ENCODE measurements at regions not wholly inside any gene's neighbourhood (a gene's known extent, or its start where the extent isn't known, plus 50 kb on each side); places are given as distances from the start of the nearest gene placed in this dataset.

DNA sequence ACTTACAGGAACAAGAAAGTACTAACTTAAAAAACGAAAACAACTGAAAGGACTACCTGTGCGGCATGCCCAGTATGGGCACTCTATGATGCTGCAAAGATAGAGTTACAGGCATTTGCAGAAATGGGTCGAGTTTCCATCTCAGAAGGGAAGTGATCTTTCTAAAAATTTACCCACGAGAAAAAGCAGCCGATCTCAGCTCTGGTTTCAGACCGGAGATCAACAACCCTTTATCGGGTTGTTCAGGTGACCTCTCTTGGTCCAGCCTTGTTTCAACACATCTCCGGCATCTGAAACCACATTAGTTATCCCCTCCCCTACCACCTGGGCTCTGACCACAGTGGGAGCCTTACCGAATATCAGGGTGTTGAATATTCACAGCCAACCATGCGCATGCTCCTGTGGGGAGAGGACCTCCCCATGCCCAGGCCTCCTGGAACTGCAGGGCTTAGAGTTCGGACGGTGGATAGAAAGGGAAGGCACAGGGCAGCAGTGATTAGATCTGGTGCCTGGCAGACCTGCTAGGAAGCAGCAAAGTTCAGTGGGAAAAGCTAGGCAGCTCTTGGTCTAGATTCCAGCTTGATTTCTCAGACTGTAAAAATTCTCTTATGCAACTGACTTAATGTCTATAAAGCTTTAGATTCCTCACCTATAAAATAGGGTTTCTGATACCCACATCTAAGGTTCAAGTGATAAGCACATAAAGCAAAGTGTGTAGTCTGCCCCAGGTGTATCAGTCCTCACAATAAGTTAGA is 906.0 kb downstream of the VRK1 start:
- DNase-seq, result no peak

DNA sequence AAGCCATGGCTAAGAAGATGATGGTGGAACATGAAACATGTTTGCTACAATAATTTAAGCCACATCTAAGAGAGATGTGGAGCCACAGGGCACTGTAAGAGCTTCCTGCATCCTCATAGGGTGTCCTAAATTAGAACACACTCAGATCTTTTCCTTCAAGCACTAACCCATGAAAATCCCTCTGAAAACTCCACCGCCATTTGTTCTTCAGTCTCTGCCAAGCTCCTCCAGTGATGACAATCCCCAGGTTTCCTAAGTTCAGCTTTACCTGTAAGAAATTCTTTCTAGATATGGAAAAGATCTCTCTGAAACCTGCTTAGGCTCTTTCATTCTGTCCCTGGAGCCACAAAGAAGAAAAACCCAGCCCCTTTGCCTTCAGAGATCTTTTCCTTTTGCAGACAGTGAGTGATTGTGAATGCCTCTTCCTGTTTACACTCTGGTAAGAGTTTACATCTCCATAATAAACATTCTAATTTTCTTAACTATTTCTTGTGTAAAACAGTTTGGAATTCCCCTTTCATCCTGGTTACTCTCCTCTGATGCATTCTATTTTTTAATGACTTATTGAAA is 907.2 kb downstream of the VRK1 start:
- DNase-seq, result no peak

DNA sequence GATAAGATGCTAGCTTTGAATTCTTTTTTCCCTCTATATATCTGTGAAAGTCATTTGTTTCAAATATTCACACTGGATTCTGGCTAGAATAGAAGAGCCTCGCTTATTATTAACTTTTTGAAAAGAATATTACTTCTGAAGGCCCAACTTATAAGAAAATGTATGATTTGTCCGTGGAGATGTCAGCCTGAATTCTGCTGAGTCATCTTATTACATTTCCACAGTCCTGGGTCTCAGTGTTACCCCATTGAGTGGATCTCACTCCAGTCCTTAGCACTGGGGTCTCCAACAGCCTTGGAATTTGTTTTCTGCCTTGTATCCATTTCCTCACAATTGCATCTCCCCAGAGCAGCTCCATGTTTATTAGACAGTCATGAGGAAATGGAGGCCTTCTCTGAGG is 907.9 kb downstream of the VRK1 start:
- no peak for DNase-seq

DNA sequence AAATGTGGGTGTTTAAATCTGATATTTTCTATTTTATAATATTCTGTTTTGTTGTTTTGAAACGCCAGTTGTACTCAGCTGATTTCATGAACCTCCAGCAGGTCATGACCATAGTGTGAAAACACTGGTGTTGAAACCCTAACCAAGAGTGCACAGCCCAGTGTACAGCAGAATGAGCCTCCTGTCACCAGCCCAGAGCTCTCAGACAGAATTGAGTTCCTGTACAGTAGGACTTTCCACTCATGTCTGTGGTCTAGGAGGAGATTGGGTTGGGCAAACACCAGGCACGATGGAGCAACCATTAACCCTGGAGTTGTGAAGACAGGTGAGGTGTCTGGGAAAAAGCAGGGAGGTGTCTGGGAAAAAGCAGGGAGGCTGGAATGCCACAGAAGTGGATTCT is 908.8 kb downstream of the VRK1 start:
- DNase-seq, result no peak

DNA sequence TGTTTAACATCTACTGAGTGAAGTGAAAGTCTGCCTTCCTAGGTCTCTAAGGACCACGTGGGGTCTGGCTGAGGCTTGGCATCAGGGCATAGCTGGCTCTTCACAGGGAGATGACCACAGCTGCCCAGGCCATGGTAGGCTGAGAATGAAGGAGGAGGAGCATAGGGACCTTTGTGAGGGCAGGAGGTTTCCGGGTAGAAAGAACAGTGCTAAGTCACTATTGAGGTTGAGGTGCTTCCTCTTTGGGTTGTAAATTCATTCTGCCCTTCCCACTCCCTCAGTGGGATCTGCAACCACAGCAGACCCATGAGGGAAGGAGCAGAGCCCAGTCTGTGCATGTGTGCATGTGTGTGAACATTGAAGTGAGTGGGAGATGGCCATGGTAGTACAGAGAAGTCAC is 909.6 kb downstream of the VRK1 start:
- DNase-seq, result no peak

DNA sequence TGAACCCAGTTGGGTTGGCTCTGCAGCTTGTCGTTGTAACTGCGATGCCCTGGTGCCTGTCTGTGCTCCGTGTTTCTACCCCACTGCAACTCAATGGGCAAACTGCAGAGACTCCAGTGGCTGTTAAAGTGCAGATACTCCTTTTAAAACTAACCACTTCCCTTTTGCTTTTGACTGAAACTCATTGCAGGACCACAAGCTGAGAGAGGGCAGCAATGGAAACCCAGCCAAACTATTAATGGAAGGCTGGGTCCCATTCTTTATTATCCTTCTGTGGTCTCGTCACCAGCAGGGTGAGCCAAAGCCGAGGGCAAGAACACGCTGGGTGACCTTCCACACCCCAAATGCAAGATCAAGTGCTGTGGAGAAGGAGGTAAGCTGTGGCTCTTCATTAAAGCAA is 910.4 kb downstream of the VRK1 start:
- DNase-seq, result no peak

DNA sequence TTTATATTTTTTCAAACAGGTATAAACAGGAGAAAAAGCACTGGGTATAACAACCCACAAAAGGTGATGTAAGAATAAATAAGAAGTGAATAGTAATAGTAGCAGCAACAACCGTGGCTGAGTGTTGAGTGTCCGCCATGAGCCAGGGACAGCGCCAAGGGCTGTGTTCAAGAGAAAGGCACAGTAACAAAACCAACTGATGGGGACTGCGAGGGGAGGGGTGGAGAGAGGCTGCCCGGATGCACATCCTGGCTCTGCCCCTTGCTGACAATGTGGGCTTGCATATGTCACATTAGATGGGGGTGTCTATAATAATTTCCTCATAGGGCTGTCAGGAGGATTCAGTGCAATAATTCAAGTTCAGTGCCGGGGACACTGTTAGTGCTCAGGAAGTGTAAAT is 912.4 kb downstream of the VRK1 start:
- no peak for DNase-seq

DNA sequence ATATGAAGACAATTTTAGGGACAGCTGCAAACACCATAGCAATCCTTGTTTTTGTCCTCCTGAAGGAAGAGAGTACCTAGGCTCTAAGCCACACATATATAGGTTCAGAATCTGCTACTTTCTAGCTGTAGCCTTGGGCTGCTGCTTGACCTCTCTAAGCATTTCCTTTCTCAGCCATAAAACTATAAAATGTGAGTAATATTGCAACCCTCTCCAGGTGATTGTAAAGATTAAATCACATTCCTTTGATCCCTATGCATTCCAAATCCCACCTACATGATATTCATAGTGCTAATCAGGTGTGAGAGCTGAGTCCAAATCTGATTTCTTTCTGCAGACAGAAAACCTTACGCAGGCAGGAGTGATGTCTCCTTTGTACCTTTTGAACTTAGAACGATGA is 913.5 kb downstream of the VRK1 start:
- DNase-seq, result no peak

DNA sequence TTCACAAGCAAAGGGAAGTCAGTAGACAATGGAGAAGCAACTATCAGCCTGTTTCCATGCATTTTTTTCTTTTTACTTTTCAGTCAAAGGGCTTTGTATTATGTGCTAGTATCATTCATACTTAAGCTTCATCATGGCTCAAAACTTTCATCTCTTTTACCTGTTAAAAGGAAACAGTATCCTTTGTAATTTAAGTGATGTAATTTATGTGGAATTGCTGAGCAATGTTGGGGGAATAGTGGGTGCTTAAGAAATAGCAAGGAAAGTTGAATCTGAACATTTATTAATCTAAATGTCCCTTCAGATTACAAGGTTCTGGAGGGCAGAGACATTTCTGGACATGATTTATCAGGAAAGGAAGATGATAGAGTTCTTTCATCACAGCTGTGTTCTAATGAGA is 915.3 kb downstream of the VRK1 start:
- DNase-seq, result no peak

DNA sequence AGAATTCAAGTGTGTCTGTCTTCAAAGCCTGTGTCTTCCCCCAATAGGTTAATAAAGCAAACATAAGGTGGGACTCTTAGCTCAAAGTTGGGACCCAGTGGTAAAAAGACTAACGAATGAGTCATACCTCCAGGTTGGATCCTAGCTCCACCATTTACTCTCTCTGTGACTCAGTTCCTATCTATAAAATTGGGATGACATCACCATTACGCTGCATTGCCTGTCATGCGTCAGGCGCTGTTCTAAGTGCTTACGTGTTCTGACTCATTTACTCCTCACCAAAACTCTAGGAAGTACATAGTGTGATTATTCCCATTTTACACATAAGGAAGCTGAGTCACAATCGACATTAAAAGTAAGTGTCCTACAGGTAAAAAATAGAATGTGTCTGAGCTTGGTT is 915.8 kb downstream of the VRK1 start:
- DNase-seq, result no peak

DNA sequence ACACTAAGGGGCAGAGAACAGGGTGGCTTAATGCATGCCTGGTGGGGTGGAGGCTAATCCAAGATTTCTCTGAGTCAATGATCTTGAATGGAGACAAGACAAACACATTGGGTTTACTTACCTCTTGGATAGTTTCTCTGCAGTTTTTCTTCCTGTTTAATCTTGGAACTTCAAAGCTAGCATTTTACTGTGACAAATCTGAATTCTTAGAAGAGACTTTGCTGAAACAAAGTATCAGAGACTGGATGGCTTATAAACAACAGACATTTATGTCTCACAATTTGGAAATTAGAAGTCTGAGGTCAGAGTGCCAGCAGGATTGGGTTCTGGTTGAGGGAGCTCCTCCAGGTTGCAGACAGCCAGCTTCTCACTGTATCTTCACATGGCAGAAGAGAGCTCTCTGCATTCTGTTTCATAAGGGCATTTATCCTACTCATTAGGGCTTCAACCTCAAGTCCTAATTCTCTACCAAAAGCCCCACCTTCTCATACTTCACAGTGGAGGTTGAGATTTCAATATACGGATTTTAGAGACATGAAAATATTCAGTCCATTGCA is 921.8 kb downstream of the VRK1 start:
- no peak for DNase-seq

DNA sequence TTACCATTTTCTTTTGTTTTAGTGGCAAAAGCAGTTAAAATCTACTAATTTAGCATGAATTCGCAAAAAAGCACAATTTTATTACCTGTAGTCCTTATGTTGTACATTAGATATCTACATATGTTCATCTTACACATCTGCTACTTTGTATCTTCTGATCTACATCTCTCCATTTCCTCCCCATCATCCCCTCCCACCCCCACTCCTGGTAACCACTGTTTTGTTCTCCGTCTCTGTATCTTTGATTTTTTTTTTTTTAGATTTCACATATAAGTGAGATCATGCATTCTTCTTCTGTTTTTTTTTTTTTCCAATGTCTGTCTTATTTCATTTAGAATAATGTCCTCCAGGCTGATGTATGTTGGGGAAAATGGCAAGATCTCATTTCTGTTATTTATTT is 922.7 kb downstream of the VRK1 start:
- no peak for DNase-seq

DNA sequence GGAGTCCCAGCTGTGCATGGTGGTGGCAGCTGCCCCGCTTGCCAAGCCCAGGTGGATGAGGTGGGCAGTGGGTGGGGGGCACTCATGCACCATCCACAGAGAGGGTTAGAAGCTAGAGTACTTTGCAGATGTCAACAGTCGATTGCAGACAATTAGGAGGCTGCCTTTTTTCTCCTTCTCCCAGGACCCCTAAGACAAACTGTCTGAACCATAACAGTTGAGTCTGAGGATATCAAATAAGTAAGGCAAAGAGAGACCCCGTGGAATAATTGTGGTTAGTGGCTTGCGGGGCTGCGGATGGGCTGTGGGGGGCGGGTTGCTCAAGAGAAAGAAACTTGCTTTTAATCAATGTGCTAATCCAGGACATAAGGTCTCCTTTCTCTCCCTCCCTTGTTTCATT is 926.2 kb downstream of the VRK1 start:
- no peak for DNase-seq

DNA sequence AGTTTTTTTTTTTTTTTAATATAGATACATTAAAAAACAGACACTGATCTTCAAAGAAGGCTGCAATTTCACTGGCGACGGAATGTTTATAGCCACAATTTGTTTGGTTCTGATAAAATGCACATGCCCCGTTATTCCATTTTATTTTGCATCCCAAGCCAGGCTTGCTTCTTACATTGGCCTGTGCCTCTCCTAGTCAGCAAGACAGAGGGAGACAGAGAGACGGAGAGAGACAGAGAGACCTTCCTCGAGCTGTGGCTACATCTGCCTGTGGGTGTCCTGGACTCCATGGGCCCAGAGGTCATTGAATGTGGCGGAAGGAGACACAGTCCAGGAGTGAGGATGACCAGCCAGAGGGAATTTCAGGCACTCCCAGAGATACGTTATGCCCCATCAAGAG is 926.6 kb downstream of the VRK1 start:
- no peak for DNase-seq

DNA sequence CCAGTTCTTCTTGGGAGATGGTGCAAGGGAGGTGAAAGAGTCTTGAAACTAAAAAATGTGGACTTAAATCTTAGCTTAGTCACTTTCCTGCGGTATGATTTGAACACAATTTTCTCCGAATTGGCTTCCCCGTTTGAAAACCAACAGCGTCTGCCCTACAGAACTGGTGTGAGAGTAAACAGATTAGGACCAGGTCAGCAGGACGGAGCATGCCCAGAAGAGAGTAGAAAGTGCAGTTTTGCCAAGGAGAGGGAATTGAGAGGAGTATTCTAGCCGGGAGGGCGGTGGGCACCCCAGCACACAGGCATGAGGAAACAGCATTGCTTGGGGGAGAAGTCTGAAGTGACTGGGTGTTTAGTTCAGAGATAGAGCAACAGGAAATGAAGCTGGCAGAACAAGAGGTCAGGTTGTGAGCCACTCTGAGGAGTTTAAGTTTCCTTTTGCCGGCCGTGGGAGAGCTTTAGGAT is 927.1 kb downstream of the VRK1 start:
- no peak for DNase-seq

DNA sequence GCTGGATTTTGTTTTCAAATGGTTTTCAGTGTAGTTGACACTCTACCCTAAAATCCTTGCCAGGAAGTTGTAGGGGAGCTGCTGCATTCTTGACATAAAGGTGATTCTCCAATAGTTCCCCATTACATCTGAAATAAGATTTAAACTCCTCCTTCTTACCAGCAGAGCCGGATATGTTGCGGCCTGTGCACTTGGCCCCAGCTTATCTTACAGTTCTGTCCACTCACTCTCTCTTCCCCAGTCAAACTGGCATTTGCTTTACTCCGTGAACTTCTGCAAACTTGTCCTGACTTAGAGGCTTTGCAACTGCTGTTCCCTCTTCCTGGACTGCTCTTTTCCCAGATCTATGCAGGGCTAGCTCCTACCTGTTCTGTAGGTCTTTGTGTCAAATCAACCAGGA is 929.5 kb downstream of the VRK1 start:
- no peak for DNase-seq

DNA sequence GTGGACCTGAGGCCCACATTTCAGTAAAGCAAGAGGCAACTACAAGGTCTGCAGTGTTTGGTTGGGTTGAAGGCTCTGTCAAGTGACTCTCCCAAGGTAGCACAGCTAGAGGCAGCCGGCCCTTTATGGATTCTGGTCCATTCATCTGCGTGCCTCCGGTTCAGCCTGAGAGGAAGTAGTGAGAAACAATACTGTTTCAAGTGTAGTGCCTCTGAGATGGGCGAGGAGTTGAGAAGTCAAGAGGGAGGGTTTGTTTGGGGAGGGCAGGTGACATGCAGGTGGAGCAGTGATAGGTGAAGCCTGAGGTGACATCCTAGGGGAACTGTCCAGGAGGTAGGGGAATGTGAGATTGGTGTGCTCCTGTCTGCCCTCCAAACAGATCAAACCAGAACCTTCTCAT is 933.5 kb downstream of the VRK1 start:
- no peak for DNase-seq

DNA sequence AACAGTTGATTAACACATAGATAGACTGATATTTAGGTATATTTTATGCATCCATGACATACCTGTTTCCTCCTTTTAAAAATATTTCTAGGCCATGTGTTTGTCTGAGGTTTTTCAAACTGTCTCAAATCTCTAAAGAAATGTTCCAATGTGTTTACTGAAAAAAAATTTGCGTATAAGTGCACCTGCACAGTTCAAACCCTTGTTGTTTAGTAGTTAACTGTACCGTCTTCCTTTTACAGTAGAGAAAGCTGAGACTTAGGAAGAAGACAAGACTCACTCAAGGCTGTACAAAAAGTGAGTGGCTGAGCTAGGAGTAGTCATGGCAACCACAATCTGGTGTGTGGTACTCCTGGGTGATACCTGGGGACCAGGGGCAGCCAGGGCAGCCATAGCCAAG is 934.6 kb downstream of the VRK1 start:
- DNase-seq, result no peak

DNA sequence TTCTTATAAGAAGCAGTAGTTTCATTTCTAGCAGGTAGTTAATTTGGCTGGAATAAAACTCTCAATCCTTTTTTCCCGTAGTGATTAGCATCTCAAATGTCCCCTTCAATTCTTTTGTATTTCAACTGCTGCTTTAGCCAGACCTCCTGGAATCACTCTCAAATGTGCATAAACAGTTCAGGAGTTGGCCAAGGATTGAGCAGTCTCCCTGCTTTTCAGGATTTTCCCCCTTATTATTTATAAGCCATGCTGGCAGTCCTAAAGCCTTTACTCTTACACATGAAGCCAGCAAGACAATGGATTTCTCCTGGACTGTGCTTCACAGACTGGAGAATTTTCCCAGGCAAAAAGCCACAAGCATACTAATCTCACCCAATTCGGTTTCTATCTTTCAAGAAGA is 950.1 kb downstream of the VRK1 start:
- DNase-seq, result no peak

DNA sequence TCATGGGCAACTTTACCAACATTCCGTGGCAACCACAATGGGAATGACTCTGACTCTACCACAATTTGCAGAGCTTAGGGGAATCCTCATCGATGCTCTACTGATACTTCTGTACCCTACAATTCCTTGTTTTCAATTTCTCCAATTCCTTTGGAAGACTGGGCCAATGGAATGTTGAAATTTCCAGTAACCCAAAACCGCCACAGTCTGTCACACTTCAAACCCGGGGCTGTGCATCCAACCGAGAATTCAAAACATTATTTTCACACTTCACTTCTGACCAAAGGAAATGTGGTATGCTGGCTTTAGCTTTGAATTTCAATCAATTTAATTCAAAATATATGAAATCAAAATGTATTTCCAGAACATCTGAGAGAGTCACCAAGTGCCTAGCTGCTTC is 951.4 kb downstream of the VRK1 start:
- DNase-seq, result no peak

DNA sequence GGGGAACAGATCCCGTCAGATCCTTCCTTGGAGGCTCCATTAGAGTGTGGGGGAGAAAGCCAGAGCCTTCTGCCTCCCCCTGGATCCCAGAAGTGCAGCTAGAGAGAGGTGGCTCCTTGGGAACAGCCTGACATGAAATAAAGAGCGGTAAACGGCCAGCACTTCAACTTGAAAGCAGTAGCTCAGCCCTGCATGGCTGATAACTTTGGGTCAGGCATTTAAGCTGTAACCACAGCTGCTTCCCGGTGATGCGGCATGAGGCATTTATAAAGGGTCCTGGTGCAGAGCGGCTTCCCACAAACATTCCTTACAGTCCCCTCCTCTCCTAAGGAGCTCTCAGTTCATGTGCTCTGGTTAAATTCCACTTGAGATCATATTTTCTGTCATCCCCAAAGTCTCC is 960.3 kb downstream of the VRK1 start:
- no peak for DNase-seq

DNA sequence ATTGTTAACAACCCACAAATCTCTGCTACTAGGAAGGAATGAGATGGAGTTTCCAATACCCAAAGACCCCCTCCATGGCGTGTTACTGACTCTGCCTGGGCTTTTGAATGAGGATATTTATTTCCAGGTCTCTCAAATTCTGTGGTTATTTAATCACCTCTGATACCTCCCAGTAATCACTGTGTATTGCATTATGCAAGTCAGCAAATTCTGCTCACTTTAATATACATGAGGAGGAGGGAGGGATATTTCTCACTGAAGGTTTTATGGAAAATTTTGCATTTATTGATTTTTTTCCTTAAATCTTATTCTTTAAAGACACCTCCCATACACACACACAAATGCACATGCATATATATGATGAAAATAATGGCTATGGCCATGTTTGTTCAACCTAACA is 962.9 kb downstream of the VRK1 start:
- no peak for DNase-seq

DNA sequence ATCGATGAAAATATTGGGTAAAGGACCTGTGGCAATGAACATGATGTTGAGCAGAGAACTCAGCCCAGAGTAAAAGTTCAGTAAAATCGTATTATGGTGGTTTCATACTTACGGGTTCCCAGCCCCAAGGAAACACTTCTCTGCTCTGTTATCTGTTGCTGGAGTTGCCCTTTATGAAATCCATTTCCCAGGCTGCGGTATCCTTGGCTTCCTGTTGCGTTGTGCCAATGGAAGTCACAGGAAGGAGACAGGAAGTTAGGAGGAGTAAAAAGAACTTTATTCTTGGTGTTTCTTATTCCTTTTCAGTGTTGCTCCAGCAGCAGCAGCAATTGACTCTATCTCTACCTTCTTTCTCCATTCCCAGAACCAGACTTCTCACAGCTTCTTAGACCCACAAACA is 965.2 kb downstream of the VRK1 start:
- no peak for DNase-seq

DNA sequence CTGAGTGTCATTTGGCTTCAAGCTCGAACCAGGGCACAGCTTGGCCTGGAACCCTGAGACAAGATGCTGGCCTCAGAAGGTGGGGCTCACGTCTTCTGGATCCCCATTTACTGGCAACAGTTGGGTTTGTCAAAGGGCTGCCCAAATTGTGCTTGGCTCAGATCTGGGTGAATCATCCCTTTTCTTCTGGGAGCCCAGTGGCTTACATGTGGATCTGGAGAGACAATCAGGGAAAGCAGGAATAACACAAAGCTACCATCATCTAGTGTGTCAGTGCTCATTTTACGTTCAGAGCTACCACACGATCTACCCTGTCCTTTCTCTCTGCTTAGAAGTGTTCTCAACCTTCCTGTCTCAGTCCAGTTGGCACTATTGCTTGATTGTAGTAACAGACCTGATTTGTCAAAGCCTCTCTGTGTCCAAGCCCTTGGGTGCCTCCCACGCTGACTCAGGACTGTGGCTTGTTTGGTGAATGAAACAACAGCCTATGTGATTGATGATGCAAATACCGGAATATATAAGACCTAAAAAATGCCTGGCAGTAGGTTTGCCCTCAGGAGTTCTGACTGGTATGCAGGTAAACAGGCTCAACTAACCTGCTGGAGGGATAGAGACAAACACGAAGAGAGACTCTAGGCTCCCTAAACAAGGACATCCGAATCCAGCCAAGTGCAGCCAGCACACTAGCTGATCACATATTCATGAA is 974.3 kb downstream of the VRK1 start:
- no peak for DNase-seq
